Liver (tissue), 7 donors: ENCODE measurements at regions not wholly inside any gene's neighbourhood (a gene's known extent, or its start where the extent isn't known, plus 50 kb on each side); places are given as distances from the start of the nearest gene placed in this dataset.

Experiments used
- DNase-seq: peaks from one replicate; pipeline ENCODE4 v3.0.0-alpha.2; 2017; ENCODE audit warnings: low spot score
- H3K27ac ChIP-seq, 2 donors: one replicate each; pipeline ENCODE4 v1.7.0; 2013; ENCODE audit warnings: inconsistent platforms in 2 of 2, low read length in 2 of 2, control low read depth in 1 of 2, low read depth in 1 of 2, mild to moderate bottlenecking in 1 of 2
- H3K27me3 ChIP-seq, 4 donors: one replicate each; pipeline versions ENCODE4 v1.6.1 to v1.7.0; 2013; ENCODE audit warnings: low read length in 3 of 4, inconsistent platforms in 1 of 4, mild to moderate bottlenecking in 1 of 4, moderate library complexity in 1 of 4; ENCODE audit not compliant: control insufficient read depth in 4 of 4, insufficient read depth in 4 of 4
- H3K36me3 ChIP-seq, 4 donors: one replicate each; pipeline versions ENCODE4 v1.6.1 to v1.7.0; 2013; ENCODE audit warnings: low read length in 3 of 4, mild to moderate bottlenecking in 3 of 4, low read depth in 1 of 4, moderate library complexity in 1 of 4; ENCODE audit not compliant: control insufficient read depth in 4 of 4, insufficient read depth in 3 of 4
- H3K4me1 ChIP-seq, 4 donors: one replicate each; pipeline versions ENCODE4 v1.6.1 to v1.7.0; 2013; ENCODE audit warnings: low read length in 3 of 4, mild to moderate bottlenecking in 3 of 4, moderate library complexity in 1 of 4; ENCODE audit not compliant: control insufficient read depth in 4 of 4, insufficient read depth in 4 of 4
- H3K4me3 ChIP-seq, 3 donors: one replicate each; pipeline versions ENCODE4 v1.6.1 to v1.7.0; 2013; ENCODE audit warnings: low read length in 3 of 3, control low read depth in 1 of 3, low read depth in 1 of 3, mild to moderate bottlenecking in 1 of 3
- H3K9ac ChIP-seq, 2 donors: one replicate each; pipeline ENCODE4 v1.7.0; 2013; ENCODE audit warnings: low read length in 2 of 2, mild to moderate bottlenecking in 2 of 2, moderate library complexity in 2 of 2, control low read depth in 1 of 2, low read depth in 1 of 2
- H3K9me3 ChIP-seq, 4 donors: one replicate each; pipeline versions ENCODE4 v1.6.1 to v1.7.0; 2013; ENCODE audit warnings: low read length in 3 of 4; ENCODE audit not compliant: control insufficient read depth in 4 of 4
- ATF3 ChIP-seq: IDR thresholded peaks from 2 replicates; pipeline ENCODE4 v1.6.1; 2016; ENCODE audit warnings: antibody characterized with exemption
- EGR1 ChIP-seq, 2 donors: IDR thresholded peaks; 2 replicates each; pipeline ENCODE4 v1.6.1; 2016 to 2018; ENCODE audit warnings: antibody characterized with exemption in 2 of 2, low read depth in 2 of 2
- FOXA1 ChIP-seq: IDR thresholded peaks from 2 replicates; pipeline ENCODE4 v1.6.1; 2016; ENCODE audit warnings: antibody characterized with exemption
- FOXA2 ChIP-seq: IDR thresholded peaks from 2 replicates; pipeline ENCODE4 v1.6.1; 2016; ENCODE audit warnings: antibody characterized with exemption
- GABPA ChIP-seq, 2 donors: IDR thresholded peaks in 1 of 2; conservative IDR thresholded peaks in 1 of 2; 2 replicates each; pipeline ENCODE4 v1.6.1; 2016; ENCODE audit warnings: antibody characterized with exemption in 2 of 2, mild to moderate bottlenecking in 1 of 2, moderate library complexity in 1 of 2
- HNF4A ChIP-seq, 2 donors: conservative IDR thresholded peaks; 2 replicates each; pipeline ENCODE4 v1.6.1; 2016; ENCODE audit warnings: antibody characterized with exemption in 2 of 2, mild to moderate bottlenecking in 2 of 2
- JUND ChIP-seq, 2 donors: IDR thresholded peaks; 2 replicates each; pipeline ENCODE4 v1.6.1; 2016; ENCODE audit warnings: antibody characterized with exemption in 2 of 2
- NR2F2 ChIP-seq: IDR thresholded peaks from 2 replicates; pipeline ENCODE4 v1.6.1; 2016; ENCODE audit warnings: antibody characterized with exemption
- TAF1 ChIP-seq: conservative IDR thresholded peaks from 2 replicates; pipeline ENCODE4 v1.6.1; 2016; ENCODE audit warnings: antibody characterized with exemption, mild to moderate bottlenecking
- WGBS: extraction: QIAGEN DNeasy Blood & Tissue Kit; methylation state at CpG from one replicate; pipeline ENCODE4 v1.1.7; 2013; 5-methylcytosine and 5-hydroxymethylcytosine counted together
- TF ChIP-seq, protein P1 (sequence below): IDR thresholded peaks from 2 replicates; pipeline ENCODE4 v1.6.1; 2016; ENCODE audit warnings: antibody characterized with exemption
- TF ChIP-seq, protein P2 (sequence below): IDR thresholded peaks from 2 replicates; pipeline ENCODE4 v1.6.1; 2016; ENCODE audit warnings: antibody characterized with exemption, mild to moderate bottlenecking
- TF ChIP-seq, protein P3 (sequence below): IDR thresholded peaks from 2 replicates; pipeline ENCODE4 v1.6.1; 2016; ENCODE audit warnings: antibody characterized with exemption
- donor health status: healthy.
- donor health status: healthy.
- donor health status: healthy.
- donor health status: healthy.

- TF ChIP-seq, protein P1, sequence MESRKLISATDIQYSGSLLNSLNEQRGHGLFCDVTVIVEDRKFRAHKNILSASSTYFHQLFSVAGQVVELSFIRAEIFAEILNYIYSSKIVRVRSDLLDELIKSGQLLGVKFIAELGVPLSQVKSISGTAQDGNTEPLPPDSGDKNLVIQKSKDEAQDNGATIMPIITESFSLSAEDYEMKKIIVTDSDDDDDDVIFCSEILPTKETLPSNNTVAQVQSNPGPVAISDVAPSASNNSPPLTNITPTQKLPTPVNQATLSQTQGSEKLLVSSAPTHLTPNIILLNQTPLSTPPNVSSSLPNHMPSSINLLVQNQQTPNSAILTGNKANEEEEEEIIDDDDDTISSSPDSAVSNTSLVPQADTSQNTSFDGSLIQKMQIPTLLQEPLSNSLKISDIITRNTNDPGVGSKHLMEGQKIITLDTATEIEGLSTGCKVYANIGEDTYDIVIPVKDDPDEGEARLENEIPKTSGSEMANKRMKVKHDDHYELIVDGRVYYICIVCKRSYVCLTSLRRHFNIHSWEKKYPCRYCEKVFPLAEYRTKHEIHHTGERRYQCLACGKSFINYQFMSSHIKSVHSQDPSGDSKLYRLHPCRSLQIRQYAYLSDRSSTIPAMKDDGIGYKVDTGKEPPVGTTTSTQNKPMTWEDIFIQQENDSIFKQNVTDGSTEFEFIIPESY = no peak
Observed at GRCh38 chr4:180518906-180519305, 1724.3 kb upstream of the TENM3 start (continued).

DNA sequence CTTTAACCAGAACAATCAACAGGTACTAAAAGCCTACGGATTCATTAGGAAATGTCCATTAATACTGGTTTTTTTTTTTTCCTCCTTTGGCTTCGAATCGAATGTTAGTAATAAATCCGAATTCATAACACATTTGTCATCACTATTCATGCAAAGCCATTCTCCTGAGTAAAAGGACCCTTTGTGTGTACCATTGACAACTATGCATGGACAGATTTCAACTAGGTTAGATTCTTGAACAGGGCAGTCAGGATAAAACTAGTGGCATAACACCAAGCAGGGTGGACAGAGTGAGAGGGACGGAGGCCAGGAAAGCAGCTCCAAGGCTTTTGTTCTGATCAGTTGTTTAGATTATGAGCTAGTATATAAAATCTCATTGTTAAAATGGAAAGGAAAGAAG is 1722.0 kb upstream of the TENM3 start:
- no peak for DNase-seq
- no peak overlapping the region for H3K27ac ChIP-seq
- H3K9ac ChIP-seq = no peak overlapping the region
- no peak overlapping the region for H3K4me3 ChIP-seq
- no peaks in the 10 kb centered on the region for H3K4me1 ChIP-seq
- TF ChIP-seq, protein P1 = no peak
- TF ChIP-seq EGR1 (IDR thresholded peaks at IDR 0.05; ENCODE audit: low read depth in 2 of 2) (no peak), ATF3 (no peak), JUND (IDR thresholded peaks at IDR 0.05) (no peak), HNF4A (conservative IDR thresholded peaks at IDR 0.05) (no peak), TAF1 (no peak)
- TF ChIP-seq, protein P2, sequence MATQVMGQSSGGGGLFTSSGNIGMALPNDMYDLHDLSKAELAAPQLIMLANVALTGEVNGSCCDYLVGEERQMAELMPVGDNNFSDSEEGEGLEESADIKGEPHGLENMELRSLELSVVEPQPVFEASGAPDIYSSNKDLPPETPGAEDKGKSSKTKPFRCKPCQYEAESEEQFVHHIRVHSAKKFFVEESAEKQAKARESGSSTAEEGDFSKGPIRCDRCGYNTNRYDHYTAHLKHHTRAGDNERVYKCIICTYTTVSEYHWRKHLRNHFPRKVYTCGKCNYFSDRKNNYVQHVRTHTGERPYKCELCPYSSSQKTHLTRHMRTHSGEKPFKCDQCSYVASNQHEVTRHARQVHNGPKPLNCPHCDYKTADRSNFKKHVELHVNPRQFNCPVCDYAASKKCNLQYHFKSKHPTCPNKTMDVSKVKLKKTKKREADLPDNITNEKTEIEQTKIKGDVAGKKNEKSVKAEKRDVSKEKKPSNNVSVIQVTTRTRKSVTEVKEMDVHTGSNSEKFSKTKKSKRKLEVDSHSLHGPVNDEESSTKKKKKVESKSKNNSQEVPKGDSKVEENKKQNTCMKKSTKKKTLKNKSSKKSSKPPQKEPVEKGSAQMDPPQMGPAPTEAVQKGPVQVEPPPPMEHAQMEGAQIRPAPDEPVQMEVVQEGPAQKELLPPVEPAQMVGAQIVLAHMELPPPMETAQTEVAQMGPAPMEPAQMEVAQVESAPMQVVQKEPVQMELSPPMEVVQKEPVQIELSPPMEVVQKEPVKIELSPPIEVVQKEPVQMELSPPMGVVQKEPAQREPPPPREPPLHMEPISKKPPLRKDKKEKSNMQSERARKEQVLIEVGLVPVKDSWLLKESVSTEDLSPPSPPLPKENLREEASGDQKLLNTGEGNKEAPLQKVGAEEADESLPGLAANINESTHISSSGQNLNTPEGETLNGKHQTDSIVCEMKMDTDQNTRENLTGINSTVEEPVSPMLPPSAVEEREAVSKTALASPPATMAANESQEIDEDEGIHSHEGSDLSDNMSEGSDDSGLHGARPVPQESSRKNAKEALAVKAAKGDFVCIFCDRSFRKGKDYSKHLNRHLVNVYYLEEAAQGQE = no peak
- TF ChIP-seq, protein P3, sequence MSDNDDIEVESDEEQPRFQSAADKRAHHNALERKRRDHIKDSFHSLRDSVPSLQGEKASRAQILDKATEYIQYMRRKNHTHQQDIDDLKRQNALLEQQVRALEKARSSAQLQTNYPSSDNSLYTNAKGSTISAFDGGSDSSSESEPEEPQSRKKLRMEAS = no peak
- 62% methylated on average over 5 of the region's 5 CpGs for WGBS
- H3K36me3 ChIP-seq = no peaks in the 10 kb centered on the region
- peaks cover 0 to 3% (median 0%) of the 10 kb centered on the region in 4 donors for H3K27me3 ChIP-seq
- H3K9me3 ChIP-seq = no peaks in the 10 kb centered on the region

DNA sequence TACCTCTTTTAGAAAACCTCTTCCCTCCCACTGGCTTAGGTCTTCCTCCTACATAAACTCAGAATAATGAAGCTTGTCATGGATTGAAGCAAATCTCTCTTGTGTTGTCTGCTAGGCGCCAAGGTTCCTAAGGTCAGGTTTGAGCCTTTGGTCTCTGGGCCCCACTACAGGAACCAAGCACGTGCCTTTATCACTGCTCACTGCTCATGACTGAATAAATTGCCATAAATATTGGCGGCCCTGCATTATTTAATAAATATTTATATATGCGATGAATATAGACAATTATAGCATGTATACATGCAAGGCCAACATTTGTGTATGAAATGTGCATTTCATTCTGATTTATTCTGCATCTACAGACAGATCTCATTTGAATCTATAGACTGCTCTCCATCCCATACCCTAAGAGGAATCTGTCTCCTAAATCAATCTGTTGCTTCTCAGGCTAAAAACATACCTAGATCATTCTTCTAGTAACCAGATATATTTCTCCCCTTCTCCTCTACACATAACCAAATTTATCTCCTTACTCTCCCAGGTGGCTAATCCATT is 1717.6 kb upstream of the TENM3 start:
- no peak overlapping the region for H3K27ac ChIP-seq
- no peak for TF ChIP-seq FOXA2
- TF ChIP-seq NR2F2 = no peak
- no peak for TF ChIP-seq GABPA (IDR thresholded peaks at IDR 0.05 in 1 of 2, conservative IDR thresholded peaks at IDR 0.05 in 1 of 2)
- TF ChIP-seq, protein P1 = no peak
- TF ChIP-seq FOXA1 = no peak
- no peaks in the 10 kb centered on the region for H3K9me3 ChIP-seq
- peaks cover 0 to 3% (median 0%) of the 10 kb centered on the region in 4 donors for H3K27me3 ChIP-seq
- H3K36me3 ChIP-seq = no peaks in the 10 kb centered on the region
- 76% methylated on average over 4 of the region's 4 CpGs for WGBS
- H3K4me3 ChIP-seq = no peak overlapping the region
- no peaks in the 10 kb centered on the region for H3K4me1 ChIP-seq
- no peak overlapping the region for H3K9ac ChIP-seq
- DNase-seq = no peak
